ENCODE measurements at regions not wholly inside any gene's neighbourhood (a gene's known extent, or its start where the extent isn't known, plus 50 kb on each side); places are given as distances from the start of the nearest gene placed in this dataset.

- TF ChIP-seq FOXM1 (IDR thresholded peaks at IDR 0.05; ENCODE audit: borderline replicate concordance, low read depth) (no peak), YY1 (IDR thresholded peaks at IDR 0.05; ENCODE audit: low read depth) (no peak), EGR1 (IDR thresholded peaks at IDR 0.05) (no peak), TAF1 (IDR thresholded peaks at IDR 0.05; ENCODE audit: low read depth) (no peak), CEBPB (IDR thresholded peaks at IDR 0.05) (no peak), ZBTB7A (IDR thresholded peaks at IDR 0.05; ENCODE audit: low read depth) (no peak), EP300 (IDR thresholded peaks at IDR 0.05; ENCODE audit: borderline replicate concordance) (no peak), MAX (IDR thresholded peaks at IDR 0.05) (no peak), REST (IDR thresholded peaks at IDR 0.05; ENCODE audit: low read depth) (no peak)
Observed at GRCh38 chr1:58422436-58422835, 124.1 kb downstream of the OMA1 start.

Data from Ishikawa (cell line).